Heart left ventricle (tissue), 13 donors: ENCODE measurements at regions not wholly inside any gene's neighbourhood (a gene's known extent, or its start where the extent isn't known, plus 50 kb on each side); places are given as distances from the start of the nearest gene placed in this dataset.

Experiments
- CTCF ChIP-seq, 12 donors: fragments of 200-600 bp; sonication (generic) in 4 of 12; IDR thresholded peaks; one replicate each; pipeline versions ENCODE4 v1.5.0 to v1.8.0; 2018 to 2022; ENCODE audit warnings: antibody characterized with exemption in 12 of 12, mild to moderate bottlenecking in 5 of 12
- POLR2A ChIP-seq, 2 donors: fragments of 450-650 bp; IDR thresholded peaks; one replicate each; pipeline ENCODE4 v1.6.1; 2017; ENCODE audit warnings: antibody characterized with exemption in 2 of 2, mild to moderate bottlenecking in 2 of 2, moderate library complexity in 2 of 2
- donor health status: ischemic (EF 13 %, LVEDD 7.1; RV severe dilation, severe dysfunction).
- donor health status: DM: no; HTN: yes; CAD: no.
- donor health status: DM: no; HTN: no; CAD: no.
- donor health status: ischemic (EF 25% LVEDD 6.9; RV normal size, moderate dysfunction).
- donor health status: ischemic (EF 25% LVEDD 5.7; RV mildly dilated, moderate dysfunction).
- donor health status: ischemic (EF 35%, LVEDD 5.7; RV mildly dilated, moderate dysfunction).
- donor health status: nonischemic (EF 11% LVEDD 7.7; RV severe dilation, severe dysfunction).
- donor health status: DM: yes; HTN: yes; CAD: no.
- donor health status: PGD.
- donor health status: ischemic (EF 29% LVEDD 5.4; RV normal size, mild dysfunction).
- donor health status: nonischemic (EF 23%, LVEDD 6.1; RV moderate dilation, normal function).

GRCh38 chr1:234536741-234537140, 57.8 kb upstream of the TARBP1 start:
- TF ChIP-seq CTCF (IDR thresholded peaks at IDR 0.05) (no peak), POLR2A (IDR thresholded peaks at IDR 0.05) (no peak)
